Kidney glomerular epithelial cell (primary cell): ENCODE measurements at regions not wholly inside any gene's neighbourhood (a gene's known extent, or its start where the extent isn't known, plus 50 kb on each side); places are given as distances from the start of the nearest gene placed in this dataset.
A peak's percentile ranks its signal among the peaks of the same experiment; 100 is the strongest.
"Not testable (repeated sequence)": the region's sequence is repeated elsewhere in the genome, so short reads cannot be mapped to it uniquely, and the experiment has no call there.

Experiments
- DNase-seq: peaks from one replicate; lab custom pipeline; 2025; lab: John Stamatoyannopoulos, UW

DNA sequence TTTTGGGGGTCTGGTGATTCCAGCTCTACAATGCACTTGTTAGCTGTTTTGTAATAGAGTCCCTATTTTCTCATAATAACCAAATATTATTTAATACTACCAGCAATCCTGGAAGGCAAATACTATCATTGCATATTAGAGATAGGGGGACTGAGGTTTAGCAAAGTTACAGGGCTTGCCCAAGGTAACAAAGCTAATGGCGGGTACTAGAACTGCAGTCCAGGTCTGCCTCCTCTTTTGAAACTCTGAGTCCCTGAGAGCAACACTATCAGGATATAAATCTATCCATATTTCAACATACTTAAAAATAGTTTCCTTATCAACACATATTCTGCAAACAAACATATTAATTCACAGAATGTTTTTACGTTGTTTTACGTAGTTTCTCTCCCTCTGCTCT is 235.5 kb upstream of the ACVR2A start:
- no peak for DNase-seq

DNA sequence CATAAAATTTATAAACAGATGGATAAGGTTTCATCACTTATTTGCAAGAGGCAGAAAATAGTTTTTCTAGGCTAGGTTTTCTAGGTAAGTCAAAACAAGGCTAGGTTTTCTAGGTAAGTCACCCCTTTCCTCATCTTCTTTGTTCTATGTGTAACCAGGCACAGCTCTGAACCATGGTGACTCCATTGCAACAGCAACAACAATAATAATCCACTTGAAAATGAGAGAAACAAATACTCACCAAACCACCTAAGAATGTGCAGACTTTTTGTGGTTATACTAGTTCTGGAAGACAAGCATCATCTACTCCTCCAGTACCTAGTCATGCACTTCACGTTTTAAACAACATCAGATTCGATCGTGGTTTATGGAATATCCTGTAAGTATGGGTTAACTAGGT is 237.4 kb upstream of the ACVR2A start:
- DNase-seq: no peak

GRCh38 chr2:147603876-147604275 is 241.0 kb upstream of the ACVR2A start:
- DNase-seq: no peak

GRCh38 chr2:147603447-147603846 is 241.4 kb upstream of the ACVR2A start:
- no peak for DNase-seq

DNA sequence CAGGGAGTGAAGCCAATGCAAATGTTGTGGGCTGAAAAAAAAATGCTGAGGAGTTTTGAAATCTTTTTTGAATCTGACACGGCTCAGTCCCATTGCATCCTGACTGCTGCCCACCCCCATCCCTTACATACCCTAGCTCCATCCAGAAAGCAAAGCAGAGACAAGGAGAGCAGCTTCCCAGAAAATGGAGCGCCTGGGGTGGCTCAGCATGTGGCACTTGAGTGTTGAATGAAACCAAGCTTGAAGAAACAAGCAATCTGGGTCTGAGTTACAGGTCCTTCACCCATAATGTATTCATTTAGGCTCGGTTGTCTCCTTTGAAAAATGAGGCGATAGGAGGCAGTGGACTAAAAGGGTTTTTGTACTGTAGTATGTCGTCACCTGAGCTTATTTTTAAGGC is 244.2 kb upstream of the ACVR2A start:
- DNase-seq: no peak

DNA sequence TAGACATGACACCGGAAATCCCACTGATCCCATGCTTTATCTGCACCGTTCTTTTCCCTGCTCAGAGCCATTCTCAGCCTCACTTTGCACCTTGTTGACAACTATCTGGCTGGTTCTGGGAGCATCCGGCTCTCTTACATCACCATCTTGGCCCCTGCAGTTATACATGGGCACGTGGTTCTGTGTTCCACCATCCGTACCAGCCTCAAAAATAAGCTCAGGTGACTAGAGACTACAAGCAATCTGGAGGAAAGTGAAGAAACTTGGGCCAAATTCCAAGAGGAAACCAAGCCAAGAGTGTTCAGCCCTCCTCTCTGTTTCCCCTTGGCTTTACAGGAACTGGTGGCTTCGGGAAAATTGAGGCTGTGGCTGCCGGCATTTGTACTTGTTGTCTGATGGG is 244.6 kb upstream of the ACVR2A start:
- no peak for DNase-seq

DNA sequence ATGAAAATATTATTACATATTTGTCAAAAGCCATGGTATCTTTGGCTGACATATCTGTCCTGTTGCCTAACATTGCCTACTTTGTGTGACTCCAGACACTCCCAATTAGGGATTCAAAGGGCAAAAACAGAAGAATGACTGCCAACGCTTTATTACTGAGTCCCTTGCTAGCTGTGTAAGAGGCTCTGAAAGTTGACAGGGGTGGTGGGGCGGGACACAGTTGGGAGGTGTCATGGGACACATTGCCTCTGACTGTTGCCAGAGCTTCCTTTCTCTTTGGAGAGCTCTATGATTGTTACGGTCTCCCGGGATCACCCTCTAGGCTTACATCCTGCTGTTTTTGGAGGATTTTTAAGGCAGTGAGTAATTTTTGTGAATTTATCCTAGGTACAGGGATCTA is 249.6 kb upstream of the ACVR2A start:
- DNase-seq: no peak

DNA sequence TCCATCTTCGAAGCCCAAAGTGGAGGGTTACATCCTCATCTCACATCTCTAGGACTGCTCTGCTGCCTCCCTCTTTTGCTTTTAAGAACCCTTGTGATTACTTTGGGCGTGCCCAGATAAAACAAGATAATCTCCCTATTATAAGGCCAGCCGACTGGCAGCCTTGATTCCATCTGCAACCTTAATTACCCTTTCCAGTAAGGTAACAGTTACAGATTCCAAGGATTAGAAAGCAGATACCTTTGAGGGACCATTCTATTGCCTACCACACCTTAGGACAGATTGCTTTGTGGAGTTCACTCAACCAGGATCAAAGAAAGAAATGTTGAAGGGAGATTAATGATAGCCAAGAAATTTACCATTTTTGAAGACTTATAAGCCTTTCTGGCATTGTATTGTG is 250.8 kb upstream of the ACVR2A start:
- DNase-seq: no peak

GRCh38 chr2:147592784-147593183 is 252.0 kb upstream of the ACVR2A start:
- DNase-seq: not testable (repeated sequence)

DNA sequence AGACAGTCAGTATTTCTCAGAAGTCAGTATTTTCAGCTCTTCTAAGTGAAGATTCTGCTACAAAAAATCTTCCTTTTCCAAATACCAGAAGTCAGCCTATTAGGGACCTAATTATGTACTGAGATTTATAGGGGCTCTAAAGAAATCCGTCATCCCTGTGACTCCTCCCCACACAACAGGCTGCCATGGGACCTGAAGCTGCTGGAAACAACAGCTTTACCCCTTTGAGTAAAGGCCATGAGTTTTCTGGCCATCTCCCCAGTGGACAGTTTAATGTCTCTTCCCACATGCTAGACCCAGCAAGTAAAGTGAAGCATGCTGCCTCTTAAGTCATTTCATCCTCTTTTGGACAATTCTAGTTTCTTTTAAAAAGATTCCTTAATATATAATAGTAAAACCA is 255.7 kb upstream of the ACVR2A start:
- no peak for DNase-seq

GRCh38 chr2:147588191-147588590 is 256.6 kb upstream of the ACVR2A start:
- DNase-seq: peak; percentile 78

GRCh38 chr2:147578529-147578928 is 266.3 kb upstream of the ACVR2A start:
- no peak for DNase-seq

DNA sequence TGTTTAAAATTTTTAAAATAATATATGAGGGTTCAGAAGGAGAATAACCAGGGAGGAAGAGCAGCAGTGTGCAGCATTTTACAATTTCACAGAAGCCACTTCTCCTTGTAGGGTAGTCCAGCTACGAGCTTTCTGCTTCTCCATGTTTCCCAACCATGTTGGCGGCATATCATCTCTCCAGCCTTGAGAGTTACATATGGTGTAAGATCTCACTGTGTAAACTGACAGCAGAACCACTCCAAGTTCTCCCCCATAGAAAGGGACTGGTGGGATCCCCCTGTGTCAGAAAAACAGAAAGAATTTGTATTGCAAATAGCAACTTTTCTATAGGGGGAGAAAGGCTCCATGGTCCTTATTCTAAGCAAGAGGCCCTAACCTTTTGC is 266.8 kb upstream of the ACVR2A start:
- DNase-seq: no peak

DNA sequence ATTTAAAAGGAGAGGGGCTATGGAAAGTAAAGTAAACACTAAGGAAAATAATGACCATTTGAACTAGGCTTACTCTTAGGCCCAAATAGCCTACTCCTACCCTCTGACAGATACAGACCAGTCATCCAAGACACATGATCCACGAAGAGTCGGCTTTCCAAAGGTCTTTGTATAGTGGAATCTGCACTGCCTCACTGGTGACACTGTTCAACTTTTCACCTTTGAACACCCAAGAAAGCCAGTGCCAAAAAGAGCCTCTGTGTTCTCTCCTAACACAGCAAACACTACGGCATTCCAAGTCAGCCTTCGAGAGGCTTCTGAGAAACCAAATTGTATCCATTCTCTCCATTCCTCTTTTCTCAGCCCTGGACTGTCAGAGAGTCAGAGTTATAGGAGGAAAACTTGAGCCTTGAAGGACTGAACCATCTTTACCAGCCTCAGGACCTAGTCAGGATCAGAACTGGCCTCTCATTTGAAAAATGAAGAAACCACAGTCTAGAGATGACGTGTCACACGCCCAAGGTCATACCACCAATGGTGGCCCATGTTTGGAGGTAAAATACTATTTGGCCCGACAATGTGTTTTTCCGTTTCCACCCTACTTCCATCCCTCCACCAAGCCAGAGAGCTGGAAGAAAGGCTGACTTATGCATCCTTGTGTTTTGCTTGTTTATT is 267.4 kb upstream of the ACVR2A start:
- DNase-seq: no peak

DNA sequence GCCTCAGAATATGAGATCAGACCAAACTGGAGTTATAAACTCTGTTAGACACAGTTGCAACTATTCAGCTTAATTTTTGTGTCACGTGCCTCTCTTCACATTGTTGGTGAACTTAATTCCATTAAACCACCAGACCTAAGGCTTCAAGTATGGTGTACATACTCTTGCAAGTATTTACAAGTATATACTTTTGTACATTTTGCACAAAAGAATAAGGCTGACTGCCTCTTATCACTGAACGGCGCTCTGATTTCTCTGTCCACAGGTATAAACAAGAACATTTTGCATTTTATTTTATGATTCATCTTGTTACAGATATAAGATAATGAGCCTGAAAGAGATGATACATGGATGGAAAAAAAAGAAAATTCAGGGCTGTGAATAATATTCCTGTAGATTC is 269.7 kb upstream of the ACVR2A start:
- DNase-seq: no peak

DNA sequence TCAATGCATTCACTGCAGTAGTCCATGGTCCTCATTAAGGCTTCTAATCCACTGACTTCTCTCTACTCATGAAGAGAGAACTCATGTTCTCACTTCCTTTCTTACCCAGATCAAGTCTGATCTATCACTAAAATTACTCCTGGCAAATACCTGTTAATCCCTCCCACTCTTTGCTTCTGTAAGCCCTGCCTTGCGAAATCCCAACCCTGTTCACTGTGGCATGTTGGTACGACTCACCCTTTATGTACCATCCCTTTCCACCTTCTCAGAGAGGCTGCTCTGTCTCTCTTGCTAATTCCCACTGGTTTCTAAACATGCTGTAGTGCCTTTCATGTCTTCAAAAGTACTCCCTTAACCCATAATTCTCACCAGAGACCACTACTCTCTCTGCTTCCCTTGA is 272.2 kb upstream of the ACVR2A start:
- DNase-seq: peak; percentile 3

GRCh38 chr2:147569426-147569825 is 275.4 kb upstream of the ACVR2A start:
- no peak for DNase-seq

- DNase-seq: no peak
These were observed 276.7 kb upstream of the ACVR2A start for GRCh38 chr2:147568109-147568508.

- no peak for DNase-seq
These were observed 277.7 kb upstream of the ACVR2A start for GRCh38 chr2:147567136-147567535.

- no peak for DNase-seq
These were observed 283.9 kb upstream of the ACVR2A start for GRCh38 chr2:147560810-147561535.

DNA sequence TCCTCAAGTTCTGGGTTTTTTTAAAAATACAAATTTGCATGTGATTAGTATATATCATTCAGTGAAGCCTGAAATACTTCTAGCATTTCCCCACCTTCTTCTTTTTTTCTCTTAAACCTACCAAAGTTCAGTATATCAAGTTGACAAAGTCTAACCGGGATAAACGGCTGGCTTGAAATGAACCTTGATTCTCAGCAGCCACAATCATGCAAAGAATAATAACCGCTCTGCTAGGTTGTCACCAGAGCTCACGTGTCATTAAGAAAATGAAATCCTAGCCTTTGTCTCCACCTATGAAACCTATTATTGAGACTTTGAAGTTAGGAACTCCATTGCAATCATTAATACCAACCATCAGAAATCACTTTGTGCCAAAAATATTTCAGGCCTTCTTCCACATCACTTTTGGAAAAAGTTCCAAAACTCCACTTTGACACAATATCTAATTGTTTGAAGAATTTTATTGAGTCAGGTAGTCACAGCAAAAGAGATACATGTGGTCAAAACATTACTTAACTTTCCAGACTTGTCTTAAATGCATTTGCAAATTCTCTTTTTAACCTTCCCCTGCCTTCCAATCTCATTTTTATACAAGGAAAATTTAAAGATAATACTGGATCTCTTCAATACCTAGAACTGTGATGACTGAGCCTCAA is 285.6 kb upstream of the ACVR2A start:
- DNase-seq: no peak

GRCh38 chr2:147558620-147559019 is 286.2 kb upstream of the ACVR2A start:
- DNase-seq: no peak

DNA sequence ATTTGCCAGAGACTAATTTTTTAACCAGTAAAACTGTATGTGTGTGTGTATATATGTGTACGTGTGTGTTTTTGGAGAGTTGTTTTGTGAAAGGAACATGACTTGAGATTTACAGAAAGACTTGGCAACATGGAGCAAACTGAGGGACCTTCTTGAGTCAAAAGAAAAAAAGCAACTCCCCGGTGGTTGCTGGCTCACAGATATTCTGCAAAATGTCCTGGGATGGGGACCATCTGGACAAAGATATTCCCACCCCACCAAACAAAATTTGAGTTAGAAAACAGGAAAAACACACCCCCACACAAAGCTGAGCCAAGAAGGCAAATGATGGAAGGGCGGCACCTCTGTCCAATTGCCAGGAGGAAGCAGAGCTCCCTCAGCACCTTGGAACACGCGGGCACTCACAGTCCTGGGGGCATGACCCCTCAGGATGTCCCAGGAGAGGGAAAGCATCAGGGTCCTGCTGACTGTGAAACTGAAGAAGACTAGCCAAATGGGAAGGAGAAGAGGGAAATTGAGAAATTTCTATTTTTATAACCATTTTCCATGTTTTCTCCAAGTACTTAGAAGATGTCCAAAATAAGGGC is 290.2 kb upstream of the ACVR2A start:
- no peak for DNase-seq
